Activated CD4-positive, alpha-beta T cell treated with anti-CD3 and anti-CD28 coated beads, Interleukin-10, Interleukin-2, amounts not matched to agents 100 ng/mL and 50 ng/mL, durations not matched to agents 16 hours and 8 hours (primary cell): ENCODE measurements at regions not wholly inside any gene's neighbourhood (a gene's known extent, or its start where the extent isn't known, plus 50 kb on each side); places are given as distances from the start of the nearest gene placed in this dataset.
"Not testable (repeated sequence)": the region's sequence is repeated elsewhere in the genome, so short reads cannot be mapped to it uniquely, and the experiment has no call there.

Experiments
- DNase-seq: peaks from one replicate; pipeline ENCODE4 v3.0.0-alpha.2; 2020

- no peak for DNase-seq
Observed at GRCh38 chr20:56773749-56774148, 144.6 kb downstream of the TFAP2C start.

GRCh38 chr20:56774873-56775272, 145.8 kb downstream of the TFAP2C start:
- no peak for DNase-seq

GRCh38 chr20:56776345-56776744, 147.2 kb downstream of the TFAP2C start:
- no peak for DNase-seq

- DNase-seq, result no peak
Observed at GRCh38 chr20:56778765-56779195, 149.7 kb downstream of the TFAP2C start.

GRCh38 chr20:56779452-56780143, 150.5 kb downstream of the TFAP2C start:
- no peak for DNase-seq

GRCh38 chr20:56780266-56780665, 151.2 kb downstream of the TFAP2C start:
- DNase-seq, result no peak

- DNase-seq, result no peak
Observed at GRCh38 chr20:56781108-56781739, 152.1 kb downstream of the TFAP2C start.

- DNase-seq, result not testable (repeated sequence)
Observed at GRCh38 chr20:56781987-56782560, 153.0 kb downstream of the TFAP2C start.

- not testable (repeated sequence) for DNase-seq
Observed at GRCh38 chr20:56782814-56783213, 153.7 kb downstream of the TFAP2C start.

- DNase-seq, result no peak
Observed at GRCh38 chr20:56783826-56784225, 154.7 kb downstream of the TFAP2C start.

GRCh38 chr20:56786503-56786902, 157.4 kb downstream of the TFAP2C start:
- DNase-seq, result no peak

- DNase-seq, result no peak
Observed at GRCh38 chr20:56788041-56788670, 159.1 kb downstream of the TFAP2C start.

- no peak for DNase-seq
Observed at GRCh38 chr20:56788671-56789610, 159.8 kb downstream of the TFAP2C start.

- no peak for DNase-seq
Observed at GRCh38 chr20:56793916-56794315, 164.8 kb downstream of the TFAP2C start.

- DNase-seq, result no peak
Observed at GRCh38 chr20:56795492-56795891, 166.4 kb downstream of the TFAP2C start.

- DNase-seq, result no peak
Observed at GRCh38 chr20:56796345-56796744, 167.2 kb downstream of the TFAP2C start.

GRCh38 chr20:56797023-56797422, 167.9 kb downstream of the TFAP2C start:
- no peak for DNase-seq

GRCh38 chr20:56798634-56799033, 169.5 kb downstream of the TFAP2C start:
- DNase-seq, result no peak

- DNase-seq, result no peak
Observed at GRCh38 chr20:56799187-56799586, 170.1 kb downstream of the TFAP2C start.

GRCh38 chr20:56800088-56800487, 171.0 kb downstream of the TFAP2C start:
- DNase-seq, result no peak

GRCh38 chr20:56801971-56802755, 173.1 kb downstream of the TFAP2C start:
- DNase-seq, result no peak

GRCh38 chr20:56802805-56803204, 173.7 kb downstream of the TFAP2C start:
- DNase-seq, result no peak
